ENCODE measurements at regions not wholly inside any gene's neighbourhood (a gene's known extent, or its start where the extent isn't known, plus 50 kb on each side); places are given as distances from the start of the nearest gene placed in this dataset.
A peak's percentile ranks its signal among the peaks of the same experiment; 100 is the strongest.
"Not testable (repeated sequence)": the region's sequence is repeated elsewhere in the genome, so short reads cannot be mapped to it uniquely, and the experiment has no call there.

DNA sequence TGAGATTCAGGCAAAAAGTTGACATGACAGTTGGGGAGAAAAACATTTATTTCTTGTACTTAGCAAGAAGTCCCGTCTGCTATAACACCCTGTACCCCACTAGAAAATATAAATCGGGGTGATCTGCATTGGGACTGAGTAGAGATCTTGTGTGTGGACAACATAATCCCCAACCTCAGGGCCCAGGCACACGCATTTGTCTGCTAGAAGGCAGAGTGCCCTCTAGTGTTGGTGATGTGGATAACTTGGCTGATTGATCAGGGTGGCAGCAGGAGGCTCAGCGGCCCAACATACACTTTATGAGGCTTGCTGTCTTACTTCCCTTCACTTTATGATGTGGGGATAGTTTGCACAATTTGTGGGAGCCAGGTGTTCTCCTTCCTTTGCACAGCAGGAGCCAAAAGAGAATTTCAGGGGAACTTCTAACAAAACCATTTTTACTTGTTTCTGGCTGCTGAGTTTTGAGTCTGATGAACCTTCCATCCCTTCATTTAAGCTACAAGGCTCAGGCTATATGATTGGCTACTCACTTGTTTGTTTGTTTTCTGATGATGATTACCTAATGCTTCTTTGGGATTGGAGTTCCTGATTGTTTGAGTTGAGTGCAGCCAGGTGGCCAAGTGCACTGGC is 263.2 kb downstream of the DMAC1 start:
- peak; percentile 18 to 30 for DNase-seq

DNA sequence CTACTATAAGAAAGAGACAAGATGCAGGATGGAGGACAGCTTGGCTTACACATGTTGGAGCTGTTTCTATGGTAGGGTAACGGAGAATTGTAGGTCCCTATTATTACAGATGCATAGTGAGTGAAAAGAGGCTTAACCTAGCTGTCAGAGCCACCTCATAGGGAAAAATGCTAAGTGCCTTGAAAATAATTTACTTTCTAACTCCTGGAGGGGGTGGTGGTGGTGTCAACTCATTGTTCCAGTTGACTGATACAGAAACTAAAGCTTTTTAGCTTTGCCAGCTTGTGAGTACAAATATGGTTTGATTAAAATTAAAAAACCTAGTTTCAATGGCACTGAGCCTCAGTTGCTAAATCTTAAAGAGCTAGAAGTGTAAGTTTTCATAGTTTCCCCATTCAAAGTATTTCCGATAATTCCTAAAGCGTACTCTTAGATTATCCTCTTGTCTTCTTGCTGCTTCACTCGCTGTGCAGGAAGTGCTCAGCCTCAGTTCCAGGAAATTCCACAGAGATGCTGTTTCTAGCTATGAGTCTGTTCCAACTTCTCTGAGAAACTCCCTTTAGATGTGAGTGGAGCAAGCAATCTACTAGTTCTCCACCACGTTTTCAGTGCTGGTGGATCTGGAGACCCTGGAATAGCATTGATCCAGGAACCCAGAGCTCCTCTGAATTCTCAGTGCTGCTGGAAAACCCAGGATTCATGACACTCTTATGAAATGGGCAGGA is 265.2 kb downstream of the DMAC1 start:
- no peak for DNase-seq

DNA sequence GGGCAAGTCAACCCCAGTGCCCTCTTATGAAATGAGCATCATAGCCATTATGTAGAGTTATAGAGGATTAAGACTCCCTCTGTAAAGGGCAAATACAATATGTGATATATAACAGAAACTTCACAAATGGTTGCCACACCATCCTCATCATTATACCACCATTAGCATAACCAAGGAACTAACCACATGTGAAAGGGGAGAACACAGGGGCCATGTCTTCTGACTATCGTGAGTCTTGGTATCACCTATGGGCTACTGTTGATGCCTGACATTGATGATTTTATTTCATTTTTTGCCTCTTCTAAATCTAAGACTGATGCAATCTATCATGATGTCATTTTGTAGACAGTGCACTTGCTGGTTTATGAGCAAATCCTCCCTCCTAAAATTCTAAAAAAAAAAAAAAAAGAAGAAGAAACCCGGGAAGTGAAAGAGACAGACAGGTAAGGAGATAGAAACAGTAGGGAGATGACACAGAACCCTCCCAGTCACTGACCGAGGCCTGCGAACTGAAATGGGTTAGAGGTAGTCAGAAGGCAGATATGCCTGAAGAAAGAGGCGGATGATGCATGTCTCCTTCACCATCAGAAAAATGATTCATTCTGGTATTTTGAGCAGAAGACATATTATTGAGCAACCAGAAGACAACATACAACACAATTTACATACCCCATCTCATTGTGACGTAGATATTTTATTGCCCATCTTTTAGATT is 266.0 kb downstream of the DMAC1 start:
- DNase-seq: no peak

DNA sequence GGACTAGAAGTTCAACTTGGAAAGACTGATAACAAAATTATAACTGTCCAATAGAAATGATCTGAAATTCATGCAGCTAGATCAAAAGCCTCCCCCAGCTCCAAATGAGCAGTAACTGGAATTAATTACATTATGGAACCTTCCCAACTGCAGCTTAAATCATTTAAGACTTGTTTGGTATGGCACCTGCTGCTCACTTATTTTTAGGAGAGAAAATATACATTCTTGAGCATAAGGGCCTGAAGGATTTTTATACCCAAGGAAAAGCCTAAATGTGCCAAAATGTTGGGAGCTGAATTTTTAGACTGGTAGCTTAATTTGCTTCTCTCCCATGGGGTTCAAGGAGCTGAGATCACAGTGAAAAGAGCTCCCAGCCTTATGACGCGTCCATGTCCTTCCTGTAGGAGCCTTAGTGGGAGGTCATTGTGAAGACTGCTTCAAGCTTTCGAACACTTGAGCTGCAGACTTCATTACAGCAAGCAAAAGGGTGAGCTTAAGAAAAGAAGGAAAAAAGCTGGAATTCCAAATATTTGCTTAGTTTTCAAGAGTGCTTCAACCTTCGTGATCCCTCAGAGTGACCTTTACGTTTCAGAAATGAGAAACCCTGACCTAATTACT is 276.0 kb downstream of the DMAC1 start:
- peak in 1 of 2 donors; percentile 3 for DNase-seq

DNA sequence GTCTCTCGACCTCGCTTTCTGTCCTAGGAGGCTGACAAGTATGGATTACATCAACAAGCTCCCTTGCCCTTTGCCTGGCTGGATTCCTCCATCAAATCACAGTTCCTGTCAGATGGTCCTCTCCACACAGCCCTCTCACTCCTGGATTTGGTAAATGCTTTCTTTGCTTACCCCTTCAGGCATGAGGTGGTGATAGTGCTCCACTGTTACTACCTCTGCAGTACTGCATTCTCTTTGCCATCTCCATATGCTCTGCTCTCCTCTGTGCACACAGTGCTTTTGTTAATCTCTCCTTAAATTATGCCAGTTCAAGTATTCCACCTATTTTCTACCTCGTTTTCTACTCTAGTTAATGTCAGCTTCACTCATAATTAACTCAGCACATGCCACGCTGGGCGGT is 279.2 kb downstream of the DMAC1 start:
- no peak for DNase-seq

DNA sequence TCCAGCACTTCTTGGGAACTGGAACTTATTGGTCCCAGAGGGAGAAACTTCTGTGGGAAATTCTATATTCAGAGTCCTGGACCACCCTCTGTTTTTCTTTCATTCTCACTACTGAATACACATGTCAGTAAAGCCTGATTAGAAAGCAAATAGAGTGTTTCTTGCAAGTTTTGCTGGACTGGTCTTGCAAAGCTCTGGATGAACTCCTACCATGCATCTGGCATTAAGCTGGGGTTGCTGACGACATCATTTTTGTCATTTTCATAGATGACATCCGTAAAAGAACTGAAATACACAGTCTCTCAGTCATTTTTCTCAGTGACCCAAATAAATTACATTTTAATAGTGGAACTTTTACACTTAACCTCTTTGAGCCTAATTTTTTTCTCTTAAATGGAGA is 283.2 kb downstream of the DMAC1 start:
- no peak for DNase-seq

DNA sequence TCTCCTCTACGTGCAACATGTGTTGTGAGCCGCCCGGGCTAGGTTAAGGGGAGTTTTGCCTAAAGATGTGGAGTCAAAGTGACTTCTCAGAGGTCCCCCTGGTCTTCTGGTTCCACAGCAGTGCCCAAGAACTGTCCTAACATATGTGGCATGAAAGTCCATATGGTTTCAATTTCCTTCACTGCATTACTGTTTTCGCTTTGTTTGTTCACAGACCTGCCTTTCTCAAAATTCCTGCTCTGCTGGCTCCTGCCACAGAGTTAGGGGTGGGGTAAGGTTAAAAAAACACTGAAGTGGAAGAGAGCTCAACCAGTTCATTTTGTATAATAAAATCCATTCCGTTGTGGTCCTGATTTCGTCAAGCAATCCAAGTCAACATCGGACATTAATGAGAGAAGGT is 289.4 kb downstream of the DMAC1 start:
- no peak for DNase-seq

DNA sequence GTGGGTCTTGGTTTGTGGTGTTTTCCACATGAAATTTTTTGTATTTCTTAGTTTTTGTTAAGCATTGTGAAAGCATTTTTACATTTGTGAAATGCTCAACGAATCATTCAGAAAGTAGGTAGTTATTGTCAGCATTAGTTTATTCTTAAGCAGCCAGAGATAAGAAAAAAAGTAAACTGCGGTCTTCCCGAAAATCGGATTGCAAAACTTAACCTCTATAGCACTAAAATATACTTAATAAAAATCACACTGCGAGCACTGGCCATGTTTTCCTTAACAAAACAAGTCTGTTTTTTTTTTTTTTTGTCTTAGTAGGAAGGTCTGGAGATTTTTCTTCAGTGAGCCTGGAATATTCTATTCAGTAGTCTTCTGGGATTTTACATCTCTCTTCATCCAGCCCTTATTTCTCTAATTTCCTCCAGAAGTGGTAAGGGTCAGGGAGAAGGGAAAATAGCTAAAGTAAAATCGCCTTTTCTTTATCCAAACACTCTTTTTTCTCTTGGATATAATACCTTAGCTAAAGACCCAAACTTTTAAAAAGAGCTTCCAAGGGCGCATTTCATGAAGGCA is 289.9 kb downstream of the DMAC1 start:
- no peak for DNase-seq

DNA sequence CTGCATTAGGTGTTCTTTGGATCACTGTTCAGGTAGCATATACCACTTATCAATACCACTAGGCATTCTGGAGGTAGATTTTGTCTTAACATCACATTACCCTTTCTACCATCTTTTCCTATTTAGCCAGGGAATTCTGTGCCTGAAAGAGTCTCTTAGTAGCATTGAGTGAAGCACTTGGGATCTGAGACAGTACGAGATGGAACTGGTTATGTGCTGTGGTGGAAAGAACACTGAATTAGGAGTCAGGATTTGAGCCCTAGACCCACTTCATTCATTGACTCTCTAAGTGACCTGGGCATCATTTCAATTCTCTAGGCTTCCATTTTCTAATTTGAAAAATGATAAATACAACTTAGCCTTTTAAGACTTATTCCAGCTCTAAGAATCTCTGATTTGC is 291.1 kb downstream of the DMAC1 start:
- DNase-seq: no peak

DNA sequence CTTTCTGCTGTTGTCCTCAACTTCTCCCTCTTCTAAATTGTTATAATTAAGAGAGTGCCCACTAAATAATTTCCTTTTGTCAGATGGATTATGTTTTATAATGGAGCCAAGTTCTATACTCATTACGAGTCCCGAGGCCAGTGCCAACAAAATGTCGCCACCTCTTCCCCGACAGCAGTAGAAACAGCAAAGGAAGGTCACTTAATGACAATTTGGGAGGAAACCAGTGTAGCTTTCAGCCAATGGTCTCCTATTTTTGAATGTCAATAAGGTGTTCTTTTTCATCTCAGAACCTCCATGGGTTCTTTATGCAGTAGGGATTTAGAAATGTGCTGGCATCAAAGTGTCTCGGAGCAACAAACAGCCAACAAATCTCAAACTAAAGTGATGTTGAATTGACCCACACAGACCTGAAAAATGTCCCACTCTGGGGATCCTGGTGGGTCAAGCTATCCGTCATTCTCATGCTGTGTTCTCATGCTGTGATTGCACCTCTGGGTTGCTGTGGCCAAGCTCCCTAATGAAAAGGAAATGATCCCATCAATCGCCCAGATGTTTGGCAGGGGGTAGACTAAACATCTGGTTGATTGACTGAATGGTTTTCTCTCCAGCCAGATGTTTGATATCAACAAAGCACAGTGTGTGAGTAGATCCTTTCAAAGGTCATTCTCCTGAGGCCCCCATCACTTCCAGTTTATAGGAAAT is 291.9 kb downstream of the DMAC1 start:
- DNase-seq: no peak

DNA sequence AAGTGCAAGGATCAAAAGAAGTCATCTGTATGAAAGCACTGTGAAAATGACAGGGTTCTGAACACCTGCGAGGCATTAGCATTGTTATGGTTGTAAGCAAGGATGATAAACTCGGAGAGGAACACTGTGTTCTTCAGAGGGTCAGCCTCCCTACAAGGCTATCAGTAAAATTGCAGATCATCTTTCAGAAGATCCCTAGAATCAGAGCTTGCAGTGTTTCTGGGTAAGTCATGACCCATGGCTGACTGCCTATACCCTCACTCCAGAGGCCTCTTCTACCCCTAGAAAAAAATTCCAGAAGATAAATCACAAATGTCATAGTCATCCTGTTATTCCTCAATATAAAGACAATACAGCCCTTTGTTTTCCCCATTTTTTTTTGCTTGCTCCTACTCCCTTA is 292.6 kb downstream of the DMAC1 start:
- DNase-seq: no peak

DNA sequence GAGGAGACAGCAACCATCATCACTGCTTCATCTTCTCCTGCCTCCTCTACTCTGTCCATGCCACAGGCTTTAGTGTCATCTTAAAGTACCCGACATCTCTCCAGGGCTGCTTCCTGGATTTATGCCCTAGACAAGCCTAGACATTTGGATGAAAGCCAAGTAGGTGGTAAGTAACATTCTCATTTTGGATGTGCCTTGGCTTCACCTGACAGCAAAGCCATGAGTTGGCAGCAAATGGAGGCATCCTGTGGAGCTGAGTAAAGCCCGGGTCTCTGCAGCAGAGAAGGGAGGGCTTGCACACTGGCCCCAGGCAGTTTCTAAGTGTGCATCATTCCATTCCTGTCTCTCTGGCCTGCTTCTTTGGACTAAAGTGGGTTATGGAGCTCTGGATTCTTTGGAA is 299.1 kb downstream of the DMAC1 start:
- no peak for DNase-seq

DNA sequence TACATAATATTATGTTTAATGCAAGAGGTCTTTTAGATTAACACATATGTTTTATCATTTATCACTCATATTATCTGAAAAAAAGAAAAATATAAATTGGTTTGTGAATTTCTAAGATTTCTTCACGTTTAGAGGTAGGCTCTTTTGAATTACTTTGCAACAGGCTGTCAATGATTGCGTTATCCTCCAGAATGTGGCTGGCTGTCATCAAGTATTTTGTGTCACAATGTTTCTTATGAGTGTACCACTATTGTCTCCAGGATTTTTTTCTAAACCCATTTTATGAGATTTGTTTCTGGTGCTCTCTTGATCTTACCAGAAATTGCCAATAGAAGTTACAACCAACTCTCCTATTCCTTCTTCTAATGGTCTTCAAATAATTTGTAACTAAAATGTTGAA is 307.9 kb downstream of the DMAC1 start:
- DNase-seq: no peak

DNA sequence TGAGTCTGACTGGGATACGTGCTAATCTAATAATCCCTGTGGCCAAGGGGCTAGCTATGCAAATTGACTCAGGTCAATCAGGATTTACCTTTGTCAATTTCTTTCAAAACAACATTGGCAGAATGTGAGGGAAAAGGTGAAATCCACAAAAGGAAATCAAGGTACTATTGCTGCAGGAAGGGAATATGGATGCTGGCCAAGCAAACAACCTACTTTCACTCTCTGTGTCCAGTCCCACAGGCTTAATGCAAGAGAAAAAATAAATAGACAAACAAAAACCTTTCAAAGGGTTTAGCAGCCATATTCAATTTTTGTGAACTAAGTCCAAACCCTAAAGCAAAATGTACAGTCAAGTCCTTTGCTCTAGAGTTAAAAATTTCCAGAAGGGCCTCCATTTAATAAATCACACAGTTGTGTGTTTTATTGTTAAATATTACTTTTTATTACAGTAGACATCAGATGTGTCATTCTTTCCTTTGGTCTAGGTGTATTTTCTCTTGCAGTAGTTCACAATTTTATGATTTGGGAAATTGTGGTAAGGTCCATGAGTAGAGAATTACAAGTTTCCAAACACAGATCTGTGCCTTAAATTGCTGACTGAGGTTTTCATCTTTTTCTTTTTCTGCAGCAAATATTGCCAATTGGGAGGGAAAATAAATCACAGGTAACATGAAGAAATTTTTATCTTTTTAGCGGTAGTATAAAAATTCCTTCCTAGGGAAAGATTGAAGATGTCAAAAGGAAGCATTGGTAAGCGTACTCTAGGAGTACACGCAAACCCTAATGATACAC is 309.1 kb downstream of the DMAC1 start:
- no peak for DNase-seq

DNA sequence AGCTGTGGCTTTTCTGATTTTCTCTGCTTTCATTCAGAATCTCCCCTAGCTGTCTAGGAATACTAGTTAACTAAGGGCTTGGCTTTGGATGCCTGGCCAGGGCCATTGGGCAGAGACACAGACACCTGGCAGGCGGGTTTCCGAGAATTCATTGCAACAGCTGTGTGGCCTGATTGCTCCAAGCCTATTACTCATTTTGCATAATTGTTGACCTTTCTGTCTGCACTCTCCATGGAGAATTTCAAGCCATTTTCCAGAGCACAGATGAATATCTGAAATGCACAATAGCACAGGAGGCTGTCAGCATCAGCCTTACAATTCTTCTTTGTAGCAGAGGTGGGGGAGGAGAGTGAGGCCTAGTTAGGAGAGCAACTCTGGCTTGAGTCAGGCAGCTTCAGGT is 310.5 kb downstream of the DMAC1 start:
- no peak for DNase-seq

DNA sequence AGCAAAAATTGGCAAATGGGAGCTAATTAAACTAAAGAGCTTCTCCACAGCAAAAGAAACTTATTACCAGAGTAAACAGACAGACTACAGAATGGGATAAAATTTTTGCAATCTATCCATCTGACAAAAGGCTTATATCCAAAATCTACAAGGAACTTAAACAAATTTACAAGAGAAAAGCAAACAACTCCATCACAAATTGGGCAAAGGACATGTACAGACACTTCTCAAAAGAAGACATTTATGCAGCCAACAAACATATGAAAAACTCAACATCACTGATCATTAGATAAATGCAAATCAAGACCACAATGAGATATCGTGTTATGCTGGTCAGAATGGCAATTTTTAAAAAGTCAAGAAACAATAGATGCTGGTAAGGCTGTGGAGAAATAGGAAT is 315.6 kb downstream of the DMAC1 start:
- not testable (repeated sequence) for DNase-seq

DNA sequence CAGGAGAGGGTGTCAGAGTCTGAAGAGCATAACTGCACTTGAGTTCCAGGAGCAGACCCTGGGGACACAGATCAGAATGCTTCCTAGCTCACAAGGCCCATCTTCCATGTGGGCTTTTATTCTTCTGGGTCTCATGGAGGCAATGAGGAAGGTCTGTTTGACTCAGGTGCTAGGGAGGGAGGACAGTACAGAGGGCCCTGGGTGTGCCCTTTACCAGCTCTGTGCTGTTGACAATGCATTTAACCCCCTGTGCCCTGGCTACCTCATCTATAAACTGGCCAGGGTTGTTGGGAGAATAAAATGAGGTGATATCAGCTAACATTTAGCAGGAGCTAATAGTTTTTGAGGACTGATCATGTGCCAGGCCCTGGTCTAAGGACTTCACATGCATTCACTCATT is 318.0 kb downstream of the DMAC1 start:
- DNase-seq: no peak

DNA sequence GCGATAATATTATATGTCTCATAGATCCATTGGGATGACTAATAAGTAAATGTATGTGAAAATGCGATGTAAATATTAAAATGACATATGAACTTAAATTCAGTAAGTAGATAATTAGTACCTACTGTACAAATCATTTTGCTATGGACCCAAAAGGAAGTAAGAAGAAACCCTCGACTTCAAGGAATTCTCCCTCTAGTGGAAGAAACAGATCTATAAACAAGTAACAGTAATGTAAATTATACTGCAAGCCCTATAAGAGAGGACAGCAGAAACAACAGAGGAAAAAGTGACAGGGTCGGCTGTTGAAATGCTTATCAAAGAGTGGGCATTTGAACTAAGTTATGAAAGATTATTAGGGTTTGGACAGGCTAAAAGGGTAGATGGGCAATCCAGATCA is 320.3 kb downstream of the DMAC1 start:
- no peak for DNase-seq

DNA sequence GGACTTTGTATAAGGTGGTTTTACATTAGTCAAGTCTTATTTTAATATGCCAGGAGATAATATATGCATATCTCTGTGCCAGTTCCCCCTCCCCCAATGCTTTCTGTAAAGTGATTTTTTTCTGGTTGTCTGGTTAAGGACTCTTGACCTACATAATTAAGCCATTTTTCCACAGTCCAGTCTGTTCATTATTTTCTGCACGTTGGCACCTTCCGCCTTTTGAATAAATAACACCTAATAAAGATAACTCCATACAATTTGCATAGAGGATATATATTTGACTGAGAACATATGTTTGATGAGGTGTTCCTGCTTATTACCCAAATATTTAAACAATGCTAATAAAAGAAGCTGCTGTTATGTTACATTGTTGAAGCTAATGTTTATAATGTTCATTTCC is 320.9 kb downstream of the DMAC1 start:
- no peak for DNase-seq

DNA sequence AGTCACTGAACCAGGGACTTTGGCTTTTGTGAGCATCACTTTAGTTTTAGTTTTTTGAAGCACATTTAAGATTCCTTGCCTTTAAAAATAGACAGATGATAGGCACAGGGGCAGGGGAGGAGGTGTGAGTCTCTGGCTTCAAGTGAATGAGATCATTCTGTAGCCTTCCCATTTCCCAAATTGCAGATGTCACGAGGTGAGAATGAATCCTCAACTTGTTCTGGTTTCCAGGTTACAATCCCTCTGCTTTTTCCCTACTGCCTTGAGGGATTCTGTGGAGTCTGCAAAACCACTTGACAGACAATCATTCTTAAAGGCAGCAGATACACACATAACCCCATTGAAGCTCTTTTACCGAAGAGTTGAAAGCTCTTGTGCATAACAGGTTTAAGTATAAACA is 332.4 kb downstream of the DMAC1 start:
- no peak for DNase-seq

DNA sequence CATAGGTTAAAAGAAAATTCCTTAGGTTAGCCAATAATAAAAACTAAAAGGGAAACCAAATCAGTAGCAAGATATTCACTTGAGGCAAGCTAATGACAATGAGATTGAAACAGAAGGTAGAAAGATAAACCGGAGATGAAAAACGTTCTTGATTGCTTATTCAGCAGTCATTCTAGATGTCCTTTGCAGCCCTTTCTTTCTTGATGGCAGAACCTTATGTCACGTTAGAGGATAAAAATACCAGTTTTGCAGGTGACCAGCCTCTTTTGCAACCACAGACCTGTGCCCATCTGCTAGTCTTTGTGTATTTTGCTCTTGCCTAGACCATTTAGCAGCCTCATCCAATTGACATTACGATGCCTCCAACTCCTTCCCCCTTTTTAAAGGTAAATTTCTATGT is 337.8 kb downstream of the DMAC1 start:
- DNase-seq: no peak

All from hippocampal formation (tissue), 2 donors.